Stimulated activated effector memory CD8-positive, alpha-beta T cell treated with anti-CD3 and anti-CD28 coated beads, Interleukin-12 subunit alpha, Interleukin-12 subunit beta, amount 100 ng/mL, for 72 hours (primary cell): ENCODE measurements at regions not wholly inside any gene's neighbourhood (a gene's known extent, or its start where the extent isn't known, plus 50 kb on each side); places are given as distances from the start of the nearest gene placed in this dataset.
"Not testable (repeated sequence)": the region's sequence is repeated elsewhere in the genome, so short reads cannot be mapped to it uniquely, and the experiment has no call there.

Experiments
- ATAC-seq: fragments of 150-1000 bp; cut with Tn5 transposase; 2 replicates; pipeline ENCODE4 v1.10.0; 2021
- DNase-seq, 2 donors: peaks; one replicate each; pipeline ENCODE4 v3.0.0; 2021 to 2022; ENCODE audit warnings: low spot score in 2 of 2
- H3K27ac Mint-ChIP-seq: one replicate; pipeline ENCODE4 v1.8.0; 2022; ENCODE audit warnings: mild to moderate bottlenecking, mixed read lengths
- H3K36me3 Mint-ChIP-seq: one replicate; pipeline ENCODE4 v1.8.0; 2022; ENCODE audit warnings: mild to moderate bottlenecking, mixed read lengths
- H3K4me1 Mint-ChIP-seq: one replicate; pipeline ENCODE4 v1.8.0; 2022; ENCODE audit warnings: mixed read lengths
- H3K4me3 Mint-ChIP-seq: one replicate; pipeline ENCODE4 v1.8.0; 2022; ENCODE audit warnings: mild to moderate bottlenecking, mixed read lengths
- H3K9me3 Mint-ChIP-seq: one replicate; pipeline ENCODE4 v1.8.0; 2022; ENCODE audit warnings: mixed read lengths

DNA sequence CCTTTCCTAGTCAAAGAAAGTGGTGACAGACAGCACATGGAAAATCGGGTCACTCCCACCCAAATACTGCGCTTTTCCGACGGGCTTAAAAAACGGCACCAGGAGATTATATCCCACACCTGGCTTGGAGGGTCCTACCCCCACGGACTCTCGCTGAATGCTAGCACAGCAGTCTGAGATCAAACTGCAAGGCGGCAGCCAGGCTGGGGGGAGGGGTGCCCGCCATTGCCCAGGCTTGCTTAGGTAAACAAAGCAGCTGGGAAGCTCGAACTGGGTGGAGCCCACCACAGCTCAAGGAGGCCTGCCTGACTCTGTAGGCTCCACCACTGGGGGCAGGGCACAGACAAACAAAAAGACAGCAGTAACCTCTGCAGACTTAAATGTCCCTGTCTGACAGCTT lies 171.6 kb downstream of the PLK2 start:
- H3K4me1 Mint-ChIP-seq, DNase-seq, H3K9me3 Mint-ChIP-seq, H3K4me3 Mint-ChIP-seq, H3K36me3 Mint-ChIP-seq, H3K27ac Mint-ChIP-seq, ATAC-seq: not testable (repeated sequence)

DNA sequence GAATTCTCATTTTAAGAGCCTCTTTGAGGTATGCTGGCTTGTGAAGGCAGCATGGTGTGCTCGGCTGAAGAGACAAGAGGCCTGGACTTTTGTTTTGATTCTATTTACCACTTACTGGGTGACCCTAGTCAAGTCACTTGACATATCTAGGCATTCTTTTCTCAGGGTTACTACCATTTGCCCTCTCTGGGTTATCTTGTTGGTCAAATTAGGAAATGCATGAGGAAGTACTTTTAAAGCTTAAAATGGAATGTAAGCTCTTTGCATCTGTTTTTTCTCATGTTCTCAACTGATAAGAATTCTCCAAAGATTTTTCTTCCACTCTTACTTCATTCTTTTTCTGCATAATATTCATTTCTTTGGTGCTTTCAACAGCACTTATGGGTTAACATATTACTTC lies 173.1 kb downstream of the PLK2 start:
- H3K27ac Mint-ChIP-seq, result no peak overlapping the region
- ATAC-seq, result no peak
- no peaks in the 10 kb centered on the region for H3K4me1 Mint-ChIP-seq
- no peak overlapping the region for H3K4me3 Mint-ChIP-seq
- DNase-seq, result no peak
- H3K36me3 Mint-ChIP-seq, result no peaks in the 10 kb centered on the region
- peaks cover 2% of the 10 kb centered on the region for H3K9me3 Mint-ChIP-seq

DNA sequence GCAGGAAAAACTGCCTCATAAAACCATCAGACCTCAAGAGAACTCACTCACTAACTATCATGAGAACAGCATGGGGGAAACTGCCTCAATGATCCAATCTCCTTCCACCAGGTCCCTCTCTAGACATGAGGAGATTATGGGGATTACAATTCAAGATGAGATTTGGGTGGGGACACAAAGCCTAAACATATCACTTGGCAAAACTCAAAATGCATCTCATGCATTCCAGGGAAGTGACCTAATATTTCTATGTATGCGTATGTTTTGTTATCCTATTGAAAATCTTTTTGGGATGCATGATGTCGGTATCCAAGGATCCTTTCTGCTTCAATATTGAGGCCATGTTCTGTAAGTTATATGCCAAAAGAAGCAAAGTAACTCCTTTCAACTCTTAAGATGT lies 174.0 kb downstream of the PLK2 start:
- H3K36me3 Mint-ChIP-seq, result no peaks in the 10 kb centered on the region
- peaks cover 2% of the 10 kb centered on the region for H3K9me3 Mint-ChIP-seq
- no peaks in the 10 kb centered on the region for H3K4me1 Mint-ChIP-seq
- H3K27ac Mint-ChIP-seq, result no peak overlapping the region
- no peak overlapping the region for H3K4me3 Mint-ChIP-seq
- ATAC-seq (no peak), DNase-seq (no peak)

DNA sequence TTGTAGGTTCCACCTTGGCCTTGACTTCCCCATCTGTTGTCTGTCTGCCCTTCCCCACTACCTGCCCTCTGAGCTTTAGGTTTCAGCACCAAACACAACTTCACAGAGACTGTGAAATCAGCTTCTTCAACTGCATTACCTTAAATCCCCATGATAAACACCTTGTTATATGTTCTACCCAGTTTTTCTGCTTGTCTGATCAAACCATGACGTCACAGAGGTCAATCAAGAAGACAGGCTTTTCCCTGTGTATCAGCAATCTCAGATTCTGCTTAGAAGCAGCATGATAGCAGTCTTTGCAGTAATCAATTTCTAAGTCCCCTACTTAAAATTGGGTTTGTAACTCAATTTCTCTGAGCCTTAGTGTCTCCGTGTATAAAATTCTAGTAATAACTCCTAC lies 175.0 kb downstream of the PLK2 start:
- H3K27ac Mint-ChIP-seq, result no peak overlapping the region
- no peak for DNase-seq

DNA sequence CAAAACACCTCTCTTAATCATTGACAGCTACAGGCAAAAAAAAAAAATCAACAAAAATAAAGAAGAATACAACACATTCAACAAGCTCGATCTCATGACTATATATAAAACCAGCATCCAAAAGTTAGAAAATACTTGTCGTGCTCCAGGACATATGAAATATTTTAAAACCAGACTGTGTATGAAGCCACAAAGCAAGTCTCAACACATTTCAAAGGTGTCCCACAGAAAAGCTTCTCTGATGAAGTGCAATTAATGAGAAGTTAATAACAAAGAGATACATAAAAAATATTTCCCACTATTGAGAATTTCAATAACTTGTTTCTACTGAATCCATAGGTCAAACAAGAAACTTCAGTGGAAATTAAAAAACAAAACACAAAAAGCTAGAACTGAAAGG lies 178.7 kb downstream of the PLK2 start:
- Mint-ChIP-seq H3K4me3 (no peak overlapping the region), H3K36me3 (no peaks in the 10 kb centered on the region), H3K27ac (no peak overlapping the region), H3K4me1 (no peaks in the 10 kb centered on the region), H3K9me3 (peaks cover 4% of the 10 kb centered on the region)
- ATAC-seq (no peak), DNase-seq (no peak)

More for the DNA sequence above, 175.0 kb downstream of the PLK2 start:
- Mint-ChIP-seq H3K4me1 (no peaks in the 10 kb centered on the region), H3K4me3 (no peak overlapping the region), H3K36me3 (no peaks in the 10 kb centered on the region), H3K9me3 (peaks cover 2% of the 10 kb centered on the region)
- no peak for ATAC-seq

DNA sequence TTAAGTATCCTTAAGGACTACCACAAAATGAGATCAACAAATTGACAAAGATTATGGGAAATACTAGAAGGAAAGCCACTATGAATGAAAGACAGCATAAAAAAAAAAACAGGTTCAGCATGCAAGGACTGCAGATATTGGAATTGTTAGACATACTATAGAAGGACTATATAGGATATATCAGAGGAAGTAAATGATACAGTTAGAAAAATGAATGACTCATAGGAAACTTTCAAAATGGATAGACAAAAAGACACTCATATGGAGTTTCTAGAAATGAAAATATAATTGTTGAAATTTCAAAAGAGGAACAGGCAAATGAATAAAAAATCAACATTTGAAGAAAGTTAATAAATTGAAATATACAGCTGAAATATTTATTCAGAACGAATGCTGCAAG lies 180.6 kb downstream of the PLK2 start:
- Mint-ChIP-seq H3K4me3 (no peak overlapping the region), H3K27ac (no peak overlapping the region), H3K9me3 (peaks cover 4% of the 10 kb centered on the region), H3K4me1 (no peaks in the 10 kb centered on the region), H3K36me3 (no peaks in the 10 kb centered on the region)
- DNase-seq, result no peak
- ATAC-seq, result peak; percentile 42

DNA sequence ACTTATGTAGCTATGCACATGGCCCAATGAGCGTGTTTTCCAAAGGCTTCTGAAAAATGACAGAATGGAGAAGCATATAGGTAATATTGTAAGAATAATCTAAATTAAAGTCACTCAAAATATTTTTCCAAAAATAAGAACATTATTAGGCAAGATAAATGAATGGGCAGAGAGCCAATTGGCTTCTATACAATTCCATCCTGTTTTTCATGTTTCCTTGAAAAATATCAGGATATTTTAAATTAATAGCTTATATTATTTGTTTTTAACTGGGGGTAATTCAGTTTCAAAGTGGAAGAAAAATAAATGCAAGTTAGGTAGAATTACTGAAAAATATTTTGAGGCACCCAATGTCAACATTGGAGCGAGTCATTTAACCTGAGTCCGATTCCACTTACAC lies 183.5 kb downstream of the PLK2 start:
- Mint-ChIP-seq H3K36me3 (no peaks in the 10 kb centered on the region), H3K4me3 (no peak overlapping the region), H3K27ac (no peak overlapping the region), H3K4me1 (no peaks in the 10 kb centered on the region), H3K9me3 (peaks cover 4% of the 10 kb centered on the region)
- ATAC-seq, result no peak
- DNase-seq, result no peak

DNA sequence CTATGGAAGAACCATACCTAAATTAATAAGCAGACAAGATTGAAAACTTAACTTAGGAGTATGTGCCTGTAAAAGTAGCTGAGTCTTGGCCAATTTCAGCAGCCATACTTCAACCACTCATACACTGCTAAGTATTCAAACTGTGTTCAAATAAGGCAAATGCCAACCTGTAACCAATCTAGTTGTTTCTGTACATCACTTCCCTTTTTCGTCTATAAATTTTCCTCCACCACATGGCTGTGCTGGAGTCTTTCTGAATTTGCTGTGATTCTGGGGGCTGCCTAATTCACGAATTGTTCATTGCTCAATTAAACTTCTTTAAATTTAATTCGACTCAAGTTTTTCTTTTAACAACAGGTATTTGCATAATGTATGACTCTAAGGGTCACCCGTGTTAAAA lies 184.4 kb downstream of the PLK2 start:
- Mint-ChIP-seq H3K4me3 (no peak overlapping the region), H3K4me1 (no peaks in the 10 kb centered on the region), H3K27ac (no peak overlapping the region), H3K9me3 (peaks cover 4% of the 10 kb centered on the region), H3K36me3 (no peaks in the 10 kb centered on the region)
- DNase-seq (no peak), ATAC-seq (no peak)

DNA sequence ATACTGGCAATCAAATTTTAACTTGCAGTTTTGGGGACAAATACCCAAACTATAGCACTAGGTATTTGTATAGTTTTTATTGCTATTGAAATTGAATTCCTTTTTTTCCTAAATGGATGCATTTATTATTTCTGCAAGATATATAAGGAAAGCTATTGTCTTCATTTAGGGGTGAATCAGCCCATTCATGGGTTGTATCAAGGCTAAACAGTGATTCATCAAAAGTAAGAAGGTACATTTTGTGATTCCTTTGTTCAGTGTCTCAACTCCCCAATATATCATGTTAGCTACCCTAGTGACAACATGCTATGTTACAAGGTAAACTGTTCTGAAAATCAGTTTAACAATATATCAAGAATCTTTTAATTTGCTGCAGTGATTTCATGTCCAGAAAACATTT lies 185.7 kb downstream of the PLK2 start:
- Mint-ChIP-seq H3K9me3 (no peaks in the 10 kb centered on the region), H3K36me3 (no peaks in the 10 kb centered on the region), H3K4me3 (no peak overlapping the region), H3K4me1 (no peaks in the 10 kb centered on the region), H3K27ac (no peak overlapping the region)
- DNase-seq (no peak), ATAC-seq (no peak)

DNA sequence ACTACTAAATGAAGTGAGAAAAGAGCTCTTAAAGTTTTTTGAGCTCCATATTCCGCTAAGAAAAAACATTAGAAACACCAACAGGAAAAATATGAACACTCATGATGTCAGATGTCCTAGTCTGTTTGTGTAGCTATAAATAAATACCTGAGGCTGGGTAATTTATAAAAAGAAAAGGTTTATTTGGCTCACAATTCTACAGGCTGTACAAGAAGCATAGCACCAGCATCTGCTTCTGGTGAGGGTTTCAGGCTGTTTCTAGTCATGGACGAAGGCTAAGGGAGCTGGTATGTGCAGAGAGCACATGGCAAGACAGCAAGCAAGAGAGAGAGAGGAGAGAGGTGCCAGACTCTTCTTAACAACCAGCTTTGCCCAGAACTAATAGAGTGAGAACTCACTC lies 186.2 kb downstream of the PLK2 start:
- H3K27ac Mint-ChIP-seq, result no peak overlapping the region
- H3K4me1 Mint-ChIP-seq, result no peaks in the 10 kb centered on the region
- ATAC-seq, result no peak
- H3K9me3 Mint-ChIP-seq, result no peaks in the 10 kb centered on the region
- no peaks in the 10 kb centered on the region for H3K36me3 Mint-ChIP-seq
- H3K4me3 Mint-ChIP-seq, result no peak overlapping the region
- DNase-seq, result no peak

DNA sequence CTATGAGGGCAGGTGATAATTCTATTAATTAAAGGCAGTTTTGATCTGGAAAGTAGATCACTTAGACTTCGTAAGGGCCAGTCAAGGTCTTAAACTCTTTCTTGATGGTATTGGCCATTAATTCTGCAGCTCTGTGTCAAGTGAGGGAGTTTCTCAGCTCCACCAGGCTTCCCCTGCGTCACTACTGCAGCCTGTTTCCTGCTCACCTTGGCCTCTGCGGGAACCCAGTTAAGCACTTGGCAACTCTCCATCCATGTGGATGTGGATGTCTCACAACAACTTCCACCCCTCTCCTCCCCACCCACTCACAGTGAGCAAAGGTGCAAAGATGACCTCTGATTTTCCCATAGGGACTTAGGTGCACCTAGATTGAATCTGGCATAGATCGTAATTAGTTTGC lies 191.6 kb downstream of the PLK2 start:
- no peak for ATAC-seq
- H3K27ac Mint-ChIP-seq, result no peak overlapping the region
- DNase-seq, result no peak
- H3K9me3 Mint-ChIP-seq, result no peaks in the 10 kb centered on the region
- H3K4me1 Mint-ChIP-seq, result no peaks in the 10 kb centered on the region
- H3K36me3 Mint-ChIP-seq, result no peaks in the 10 kb centered on the region
- H3K4me3 Mint-ChIP-seq, result no peak overlapping the region

DNA sequence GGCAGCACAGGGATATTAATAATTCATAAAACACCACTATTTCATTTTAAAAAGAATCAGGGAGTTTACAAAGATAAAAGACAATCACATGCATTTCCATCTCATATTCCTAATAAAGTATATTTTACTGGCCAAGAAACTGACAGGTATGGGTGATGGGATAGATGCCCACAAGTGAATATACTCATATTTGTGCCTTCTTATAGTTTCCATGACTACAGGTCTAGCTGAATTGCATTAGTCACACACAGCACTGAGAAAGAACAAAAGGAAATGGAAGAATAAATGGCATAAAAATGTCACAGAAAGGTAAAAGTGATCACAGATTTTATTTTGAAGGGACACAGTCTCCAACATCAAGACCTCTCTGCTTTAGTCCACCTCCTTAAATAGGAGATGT lies 193.5 kb downstream of the PLK2 start:
- Mint-ChIP-seq H3K9me3 (peaks cover 2% of the 10 kb centered on the region), H3K4me1 (no peaks in the 10 kb centered on the region), H3K27ac (no peak overlapping the region), H3K36me3 (no peaks in the 10 kb centered on the region), H3K4me3 (no peak overlapping the region)
- DNase-seq (no peak), ATAC-seq (no peak)

DNA sequence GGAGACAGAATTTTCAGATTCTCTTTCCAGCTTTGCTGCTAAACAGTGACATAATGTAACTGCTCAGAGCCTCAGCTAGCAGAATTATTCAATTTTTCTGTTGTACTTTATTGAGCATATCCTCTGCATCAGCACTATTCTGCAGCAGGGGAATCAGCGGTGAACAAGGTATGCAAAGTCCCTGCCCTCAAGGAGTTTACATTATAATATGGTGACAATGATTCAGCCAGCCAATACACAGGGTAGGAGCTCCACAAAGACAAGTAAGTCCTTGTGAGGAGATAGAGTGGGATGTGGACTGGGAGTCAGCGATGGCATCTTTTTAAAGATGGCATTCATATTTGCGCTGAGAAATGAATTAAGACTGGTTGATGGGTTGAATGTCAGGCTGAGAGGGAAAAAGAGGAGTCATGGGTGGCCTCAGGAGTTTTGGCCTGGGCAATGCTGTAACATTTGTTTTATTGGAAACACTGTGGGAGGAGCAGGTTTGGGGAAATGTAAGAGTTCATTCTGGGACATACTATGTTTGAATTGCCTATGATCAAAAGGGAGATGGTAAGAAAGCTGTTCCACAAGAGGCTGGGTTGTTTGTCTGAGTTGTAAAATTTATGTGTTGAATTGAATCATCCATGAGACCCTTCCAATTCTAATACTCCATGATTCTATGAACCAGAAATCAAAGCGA lies 194.5 kb downstream of the PLK2 start:
- Mint-ChIP-seq H3K4me1 (no peaks in the 10 kb centered on the region), H3K4me3 (no peak overlapping the region), H3K27ac (no peak overlapping the region), H3K9me3 (peaks cover 2% of the 10 kb centered on the region), H3K36me3 (no peaks in the 10 kb centered on the region)
- DNase-seq (no peak), ATAC-seq (no peak)

DNA sequence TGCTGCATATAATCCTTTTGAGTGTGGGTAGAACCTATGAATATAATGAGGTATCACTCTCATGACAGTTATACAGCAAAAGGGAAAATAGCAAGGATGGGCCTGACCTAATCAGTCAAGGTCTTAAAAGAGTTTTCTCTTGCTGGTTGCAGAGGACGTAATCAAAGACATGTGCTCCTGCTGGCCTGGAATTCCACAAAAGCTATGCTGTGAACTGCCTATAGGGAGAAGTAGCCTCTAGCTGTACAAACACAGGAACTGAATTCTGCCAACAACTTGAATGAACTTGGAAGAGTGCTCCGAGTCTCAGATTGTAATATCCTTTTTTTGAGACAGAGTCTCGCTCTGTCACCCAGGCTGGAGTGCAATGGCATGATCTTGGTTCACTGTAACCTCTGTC lies 195.6 kb downstream of the PLK2 start:
- DNase-seq (no peak), ATAC-seq (no peak)
- H3K27ac Mint-ChIP-seq, result no peak overlapping the region
- no peaks in the 10 kb centered on the region for H3K4me1 Mint-ChIP-seq
- peaks cover 2% of the 10 kb centered on the region for H3K9me3 Mint-ChIP-seq
- no peak overlapping the region for H3K4me3 Mint-ChIP-seq
- no peaks in the 10 kb centered on the region for H3K36me3 Mint-ChIP-seq

DNA sequence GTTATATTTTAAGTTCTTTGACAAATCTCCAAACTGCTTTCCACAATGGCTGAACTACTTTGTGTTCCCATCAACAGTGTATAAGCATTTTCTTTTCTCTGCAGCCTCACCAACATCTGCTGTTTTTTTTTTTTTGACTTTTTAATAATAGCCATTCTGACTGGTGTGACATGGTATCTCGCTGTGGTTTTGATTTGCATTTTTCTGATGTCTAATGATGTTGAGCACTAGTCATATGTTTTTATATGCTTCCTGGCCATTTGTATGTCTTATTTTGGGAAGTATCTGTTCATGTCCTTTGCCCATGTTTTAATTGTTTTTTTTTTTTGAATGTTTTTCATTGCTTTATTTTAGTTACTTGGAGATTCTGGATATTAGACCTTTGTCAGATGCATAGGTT lies 196.6 kb downstream of the PLK2 start:
- no peak overlapping the region for H3K4me3 Mint-ChIP-seq
- ATAC-seq (no peak), DNase-seq (no peak)
- no peak overlapping the region for H3K27ac Mint-ChIP-seq
- H3K9me3 Mint-ChIP-seq, result peaks cover 2% of the 10 kb centered on the region
- no peaks in the 10 kb centered on the region for H3K4me1 Mint-ChIP-seq
- no peaks in the 10 kb centered on the region for H3K36me3 Mint-ChIP-seq

DNA sequence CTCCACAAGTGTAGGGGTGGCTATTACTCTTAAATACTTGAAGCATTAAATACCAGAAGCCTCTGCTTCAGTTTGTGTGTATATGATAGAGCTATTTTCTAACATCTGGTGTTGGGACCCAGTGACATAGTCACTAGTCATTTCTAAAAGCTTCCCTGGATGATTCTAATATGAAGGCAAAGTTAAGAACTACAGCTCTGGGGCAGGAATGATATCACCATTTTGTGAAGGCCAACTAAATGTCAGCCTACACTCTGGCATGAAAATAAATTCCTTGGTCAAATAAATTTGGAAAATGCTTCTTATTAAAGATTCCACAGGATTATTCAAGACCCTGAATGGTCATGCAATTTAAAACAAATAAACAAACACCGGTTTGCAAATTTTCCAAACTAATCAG lies 197.7 kb downstream of the PLK2 start:
- no peak overlapping the region for H3K4me3 Mint-ChIP-seq
- ATAC-seq (no peak), DNase-seq (no peak)
- no peaks in the 10 kb centered on the region for H3K36me3 Mint-ChIP-seq
- peaks cover 2% of the 10 kb centered on the region for H3K9me3 Mint-ChIP-seq
- no peaks in the 10 kb centered on the region for H3K4me1 Mint-ChIP-seq
- no peak overlapping the region for H3K27ac Mint-ChIP-seq

DNA sequence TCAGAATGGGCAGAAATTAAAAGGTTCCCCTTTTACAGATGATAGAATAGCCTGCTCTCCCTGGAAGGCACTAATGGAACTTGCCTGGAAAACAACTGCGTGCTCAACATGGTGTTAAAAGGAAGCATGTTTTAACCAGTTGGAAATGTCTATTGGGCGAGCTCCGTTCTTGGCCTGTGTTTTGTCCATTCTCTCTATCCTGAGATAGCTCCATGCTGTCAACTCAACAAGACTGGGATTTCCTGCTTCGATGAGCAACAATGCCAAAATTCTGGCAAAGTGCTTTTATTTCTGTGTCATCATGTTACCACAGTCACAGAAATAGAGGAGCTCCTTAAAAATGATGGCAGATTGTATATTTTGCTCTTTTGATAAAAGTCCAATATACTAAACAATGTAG lies 198.3 kb downstream of the PLK2 start:
- ATAC-seq (no peak), DNase-seq (no peak)
- H3K9me3 Mint-ChIP-seq, result peaks cover 2% of the 10 kb centered on the region
- no peak overlapping the region for H3K4me3 Mint-ChIP-seq
- H3K36me3 Mint-ChIP-seq, result no peaks in the 10 kb centered on the region
- H3K4me1 Mint-ChIP-seq, result no peaks in the 10 kb centered on the region
- no peak overlapping the region for H3K27ac Mint-ChIP-seq
